HG03521 (cell line): ENCODE measurements at regions not wholly inside any gene's neighbourhood (a gene's known extent, or its start where the extent isn't known, plus 50 kb on each side); places are given as distances from the start of the nearest gene placed in this dataset.
"Not testable (repeated sequence)": the region's sequence is repeated elsewhere in the genome, so short reads cannot be mapped to it uniquely, and the experiment has no call there.

Experiments used
- ATAC-seq: cut with Tn5 transposase; IDR thresholded peaks from one replicate; pipeline ENCODE4 v1.9.1; 2021; ENCODE audit warnings: mild to moderate bottlenecking, moderate library complexity; ENCODE audit not compliant: unreplicated experiment

DNA sequence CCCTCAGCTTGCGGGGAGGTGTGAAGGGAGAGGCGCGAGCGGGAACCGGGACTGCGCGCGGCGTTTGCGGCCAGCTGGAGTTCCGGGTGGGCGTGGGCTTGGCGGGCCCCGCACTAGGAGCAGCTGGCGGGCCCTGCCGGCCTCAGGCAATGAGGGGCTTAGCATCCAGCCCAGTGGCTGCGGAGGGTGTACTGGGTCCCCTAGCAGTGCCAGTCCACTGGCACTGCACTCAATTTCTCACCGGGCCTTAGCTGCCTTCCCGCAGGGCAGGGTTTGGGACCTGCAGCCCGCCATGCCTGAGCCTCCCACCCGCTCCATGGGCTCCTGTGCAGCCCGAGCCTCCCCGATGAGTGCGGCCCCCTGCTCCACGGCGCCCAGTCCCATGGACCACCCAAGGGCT, 163.5 kb upstream of the PTCH1 start:
- ATAC-seq, result not testable (repeated sequence)

DNA sequence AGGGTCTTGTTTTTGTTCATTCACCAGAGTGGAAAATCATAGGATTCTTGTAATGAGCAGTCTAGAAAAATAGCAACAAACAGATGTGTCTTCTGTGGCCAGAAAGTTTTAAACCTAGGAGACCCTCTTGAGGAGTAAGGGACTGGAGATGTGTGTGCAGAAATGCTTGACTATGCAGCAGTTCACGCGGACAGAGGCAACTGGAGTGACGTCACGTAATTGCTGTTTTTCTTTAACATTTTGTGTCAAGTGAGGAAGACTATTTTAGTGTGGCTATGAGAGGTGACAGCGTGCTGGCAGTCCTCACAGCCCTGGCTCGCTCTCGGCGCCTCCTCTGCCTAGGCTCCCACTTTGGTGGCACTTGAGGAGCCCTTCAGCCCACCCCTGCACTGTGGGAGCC, 163.1 kb upstream of the PTCH1 start:
- ATAC-seq, result no peak

DNA sequence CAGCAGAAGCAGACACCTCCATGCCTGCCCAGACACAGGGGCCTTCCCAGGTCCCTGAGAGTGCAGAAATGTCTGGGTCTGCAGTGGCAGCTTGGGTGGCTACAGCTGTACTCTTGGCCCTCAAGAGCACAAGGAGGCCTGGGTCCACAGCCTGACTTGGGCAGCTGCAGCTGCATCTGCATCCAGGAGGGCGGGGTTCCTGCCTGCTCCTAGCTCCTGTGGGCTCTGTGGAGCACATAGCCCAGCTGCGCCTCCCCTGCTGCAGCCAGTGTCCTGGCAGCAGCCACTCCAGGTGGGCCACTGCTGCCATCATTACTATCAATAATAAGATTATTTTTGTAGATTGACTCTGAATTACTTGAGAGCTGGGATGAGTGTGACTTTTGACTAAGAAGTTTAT, 162.0 kb upstream of the PTCH1 start:
- ATAC-seq, result no peak

DNA sequence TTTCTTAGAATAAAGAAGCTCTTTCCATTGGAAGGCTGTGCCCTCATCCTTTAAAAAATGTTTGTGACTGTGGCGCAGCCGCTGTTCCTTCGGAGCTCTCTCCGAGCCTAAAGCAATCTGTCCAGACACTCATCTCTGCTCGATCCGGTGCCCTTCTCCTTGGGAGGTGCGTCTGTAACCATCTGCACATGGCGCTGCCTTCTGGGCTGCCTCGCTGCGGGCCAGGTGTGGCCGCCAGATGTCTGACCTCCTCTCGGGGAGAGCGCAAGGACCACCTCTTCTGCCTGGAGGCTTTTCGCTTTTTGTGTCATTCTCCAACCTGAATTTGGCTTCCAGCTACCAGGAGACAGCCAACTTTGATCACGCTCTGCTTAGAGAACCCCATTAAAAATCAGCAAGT, 153.4 kb upstream of the PTCH1 start:
- no peak for ATAC-seq

DNA sequence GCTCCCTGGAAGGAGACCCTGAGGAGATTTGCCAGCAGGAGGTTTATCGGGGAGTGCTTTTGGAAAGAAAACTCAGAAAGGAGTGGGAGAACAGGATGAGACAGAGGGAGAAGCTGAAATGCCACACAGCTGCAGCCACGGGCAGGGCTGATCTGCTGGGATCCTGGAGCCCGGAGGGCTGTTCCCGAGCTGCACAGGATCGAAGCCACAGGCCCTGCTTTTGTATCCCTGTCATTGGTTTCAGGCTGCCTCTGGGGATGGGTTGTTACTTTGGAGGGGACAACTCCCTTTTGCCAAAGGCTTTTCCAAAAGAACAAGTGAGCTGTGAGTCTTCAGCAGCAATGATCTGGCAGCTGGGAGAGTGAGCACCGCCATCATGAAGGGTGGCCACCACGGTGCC, 152.5 kb upstream of the PTCH1 start:
- ATAC-seq, result no peak

DNA sequence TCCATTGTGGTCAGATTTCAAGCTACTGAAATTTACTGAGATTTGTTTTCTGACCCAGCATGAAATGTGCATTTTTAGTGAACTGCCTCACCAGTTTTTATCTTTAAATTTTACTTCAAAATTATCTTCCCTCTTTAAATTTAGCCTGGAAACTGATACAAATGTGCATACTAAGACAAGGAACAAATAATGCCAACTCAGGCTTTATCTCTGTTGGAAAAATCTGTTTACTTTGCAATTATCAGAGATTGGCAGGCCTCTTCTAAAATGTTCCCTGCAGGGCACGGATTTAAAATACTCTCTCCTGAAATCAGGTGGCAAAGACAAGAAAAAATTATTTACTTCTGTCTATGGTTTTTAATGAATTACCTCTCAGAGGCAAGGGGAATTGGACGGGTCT, 151.0 kb upstream of the PTCH1 start:
- no peak for ATAC-seq

DNA sequence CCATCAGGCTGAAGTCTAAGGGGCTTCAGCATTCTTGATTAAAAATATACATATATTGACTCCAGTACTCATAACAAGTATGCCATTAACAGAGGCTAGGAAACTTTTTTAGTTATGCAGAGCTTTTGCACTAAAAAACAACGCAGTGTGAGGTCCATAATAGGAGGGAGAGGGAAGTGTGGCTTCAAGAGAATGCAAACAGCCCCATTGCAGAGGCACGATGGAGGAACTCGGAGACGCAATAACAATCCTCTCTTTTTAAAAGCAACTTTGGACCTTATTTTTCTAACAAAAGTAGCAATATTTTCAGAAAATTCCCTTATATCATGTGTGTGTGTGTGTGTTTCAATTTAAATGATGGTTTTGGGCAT, 150.0 kb upstream of the PTCH1 start:
- no peak for ATAC-seq

DNA sequence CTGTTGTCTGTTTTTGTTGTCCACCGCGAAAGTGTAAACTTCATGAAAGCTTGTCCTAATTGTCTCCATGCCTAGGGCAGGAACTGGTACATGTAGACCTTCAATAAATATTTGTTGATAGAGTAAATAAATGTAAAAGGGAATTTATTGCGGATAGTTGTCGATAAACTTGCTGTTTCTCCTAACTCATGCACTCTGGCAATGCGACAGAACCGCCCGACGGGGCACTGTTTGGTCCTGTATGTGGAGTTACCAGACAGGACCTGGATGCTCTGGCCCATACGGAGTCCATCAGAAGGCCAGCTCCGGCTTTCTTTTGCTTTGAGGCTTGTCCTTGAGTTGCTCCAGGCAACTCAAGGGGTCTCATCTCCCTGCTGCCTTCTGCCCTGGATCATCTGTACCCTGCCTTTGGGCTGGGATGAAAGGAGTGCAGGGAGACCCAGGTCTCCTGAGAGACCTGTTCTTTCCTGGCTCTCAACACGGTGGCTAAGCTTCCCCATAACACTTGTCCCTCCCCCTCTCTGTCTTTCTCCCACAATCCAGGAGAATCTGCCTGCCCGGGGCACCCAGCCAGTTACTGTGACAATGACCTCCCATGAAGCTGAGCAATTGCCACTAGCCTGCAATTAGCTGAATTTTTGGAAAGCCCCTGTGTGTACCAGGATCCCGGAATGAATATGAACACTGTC, 149.5 kb upstream of the PTCH1 start:
- no peak for ATAC-seq

DNA sequence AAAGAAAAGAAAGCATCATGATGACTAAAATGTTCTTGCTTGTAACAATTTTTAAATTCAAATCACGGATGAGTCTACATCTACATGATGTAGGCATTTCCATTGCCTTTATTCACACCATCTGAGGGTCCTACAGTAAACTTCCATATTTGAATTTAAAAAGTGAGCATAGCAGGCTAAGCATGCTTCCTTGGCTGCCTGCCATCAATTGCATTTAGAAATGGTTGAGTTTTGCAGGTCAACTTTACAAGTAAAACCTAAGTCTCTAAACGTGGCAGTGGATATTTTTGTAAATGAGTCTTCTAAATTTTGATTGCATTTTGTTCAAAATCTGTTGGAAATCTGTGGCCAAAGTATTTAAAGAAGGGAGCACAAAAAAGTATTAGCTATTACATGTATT, 136.5 kb upstream of the PTCH1 start:
- ATAC-seq, result no peak

DNA sequence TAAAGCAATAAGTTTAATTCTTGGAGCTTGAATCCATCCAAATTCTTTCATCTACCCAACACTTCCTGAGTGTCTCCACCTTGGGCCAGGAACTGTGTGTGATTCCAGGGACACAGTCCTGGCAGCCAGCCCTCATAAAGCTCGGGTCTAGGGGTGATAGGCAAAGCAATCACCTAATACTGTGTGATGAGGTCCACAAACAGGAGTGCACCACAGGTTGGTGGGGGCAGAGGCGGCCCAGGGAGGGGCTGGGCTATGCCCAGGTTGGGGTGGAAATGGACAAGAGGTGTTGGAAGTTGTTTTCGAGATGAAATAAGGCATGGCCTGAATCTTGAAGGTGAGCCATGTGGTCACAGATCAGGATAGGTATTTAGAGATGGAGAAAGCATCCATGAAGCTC, 133.9 kb upstream of the PTCH1 start:
- no peak for ATAC-seq

DNA sequence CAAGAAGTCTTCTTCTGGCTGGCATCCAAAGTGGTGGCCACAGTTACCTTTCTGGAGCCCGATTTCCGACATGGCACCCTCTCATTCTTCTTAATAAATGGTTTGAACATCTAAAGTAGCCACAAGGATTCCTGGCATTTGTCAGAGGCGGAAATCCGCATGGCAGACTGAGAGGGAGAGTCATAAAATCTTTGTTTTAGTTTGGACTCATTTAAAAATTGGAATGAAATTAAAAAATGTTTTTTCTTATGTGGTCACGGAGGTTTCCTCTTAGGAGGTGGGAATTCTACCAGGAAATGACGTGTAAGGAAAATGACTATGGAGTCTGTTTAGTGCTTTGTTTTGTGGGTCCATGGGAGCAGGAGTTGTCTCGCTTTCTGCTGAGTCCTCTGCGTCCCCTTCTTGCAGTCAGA, 133.0 kb upstream of the PTCH1 start:
- no peak for ATAC-seq

DNA sequence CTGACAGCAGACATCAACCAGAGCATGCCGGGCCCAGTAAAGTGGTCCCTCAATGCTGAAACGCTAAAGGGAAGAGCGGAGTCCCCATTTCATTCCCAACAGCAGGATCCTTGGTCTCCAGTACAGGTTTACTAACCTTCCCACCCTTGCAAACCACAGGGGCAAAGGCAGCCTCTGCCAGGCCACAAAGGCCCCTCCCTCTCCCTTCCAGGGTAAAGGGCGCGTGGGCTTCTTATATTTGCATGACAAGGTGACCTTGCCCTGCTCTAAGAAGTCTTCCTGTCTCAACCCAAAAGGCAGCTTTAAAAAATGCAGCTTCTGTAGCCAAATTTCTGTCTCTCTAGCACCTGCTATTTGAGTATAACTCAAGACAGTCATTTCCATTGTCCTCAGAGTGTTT, 131.5 kb upstream of the PTCH1 start:
- ATAC-seq, result no peak

DNA sequence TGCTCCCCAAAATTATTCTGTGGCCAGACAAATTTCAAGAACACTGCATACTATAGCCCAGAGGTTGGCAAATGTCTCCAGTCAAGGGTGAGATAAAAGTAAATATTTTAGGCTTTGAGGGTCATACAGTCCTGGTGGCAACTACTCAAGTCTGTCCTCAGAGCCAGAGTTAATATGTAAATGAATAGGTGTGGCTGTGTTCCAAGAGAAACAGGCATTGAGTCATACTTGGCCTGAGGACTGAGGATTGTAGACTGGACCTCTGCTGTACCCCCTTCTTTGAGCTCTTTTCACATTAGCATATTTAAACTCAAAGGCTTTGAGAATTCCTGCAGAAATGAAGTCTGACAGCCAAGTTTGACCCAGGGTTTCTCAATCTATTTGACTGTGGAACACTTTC, 129.2 kb upstream of the PTCH1 start:
- ATAC-seq, result no peak

DNA sequence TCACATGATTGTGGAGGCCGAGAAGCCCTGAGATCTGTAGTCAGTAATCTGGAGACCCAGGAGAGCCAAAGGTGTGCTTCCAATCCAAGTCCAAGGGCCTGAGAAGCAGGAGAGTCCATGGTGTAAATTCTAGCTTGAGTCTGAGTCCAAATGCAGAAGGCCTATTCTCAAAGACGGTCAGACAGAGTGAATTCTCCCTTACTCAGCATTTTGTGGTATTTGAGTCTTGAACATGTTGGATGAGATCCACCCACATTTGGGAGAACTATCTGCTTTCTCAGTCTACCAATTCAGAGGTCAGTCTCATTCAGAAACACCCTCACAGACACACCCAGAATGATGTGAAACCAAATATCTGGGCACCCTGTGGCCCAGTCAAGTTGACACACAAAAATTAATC, 128.8 kb upstream of the PTCH1 start:
- no peak for ATAC-seq

DNA sequence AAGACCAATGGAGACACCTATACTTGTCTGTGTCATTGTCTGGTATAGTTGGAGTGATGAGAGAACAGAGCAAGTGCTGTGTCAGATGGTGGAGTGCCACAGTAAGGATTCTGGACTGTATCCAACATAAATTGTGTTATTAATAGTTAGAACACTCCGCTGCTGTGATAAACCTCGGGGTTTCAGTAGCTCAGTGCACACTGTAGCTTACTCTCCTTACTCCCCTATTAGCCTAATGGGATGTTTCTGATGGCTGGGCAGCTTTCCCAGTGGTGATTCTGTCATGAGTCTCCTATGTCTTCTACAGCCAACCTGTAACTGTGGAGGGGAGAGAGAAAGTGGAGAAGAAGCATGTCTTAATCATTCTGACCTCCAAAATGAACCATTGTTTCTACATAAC, 127.6 kb upstream of the PTCH1 start:
- no peak for ATAC-seq

DNA sequence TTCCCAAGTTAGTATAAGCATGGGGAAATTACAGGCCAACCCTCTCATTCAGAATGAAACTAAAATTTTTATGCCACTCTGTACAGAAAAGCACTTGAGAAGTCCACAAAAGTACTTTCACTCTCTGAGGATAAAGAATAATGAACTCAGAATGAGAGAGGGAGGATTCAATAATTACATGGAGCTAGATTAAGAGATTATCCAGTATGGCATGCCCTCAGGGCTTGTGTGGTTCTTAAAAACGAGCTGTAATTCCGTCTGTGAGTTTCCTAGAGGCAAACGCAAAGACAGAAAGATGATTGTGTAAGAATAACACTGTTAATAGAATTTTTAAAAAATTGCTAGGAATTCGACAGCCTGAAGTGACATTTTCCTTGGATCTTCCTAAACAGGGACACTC, 126.8 kb upstream of the PTCH1 start:
- ATAC-seq, result no peak

DNA sequence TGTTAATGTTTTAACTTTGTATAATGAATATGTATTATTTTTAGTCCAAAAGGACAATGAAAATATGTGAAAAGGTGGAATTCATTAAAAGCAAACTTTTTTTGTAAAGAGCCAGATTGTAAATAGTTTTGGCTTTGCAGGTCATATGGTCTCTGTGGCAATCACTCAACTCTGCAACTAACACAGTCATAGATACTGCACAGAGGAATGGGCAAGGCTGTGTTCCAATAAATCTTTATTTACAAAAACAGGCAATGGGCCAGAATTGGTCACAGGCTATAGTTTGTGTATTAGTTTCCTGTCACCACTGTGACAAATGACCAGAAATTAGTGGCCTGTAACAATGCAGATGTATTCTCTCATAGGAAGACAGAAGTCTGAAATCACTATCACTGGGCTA, 125.4 kb upstream of the PTCH1 start:
- ATAC-seq, result no peak

DNA sequence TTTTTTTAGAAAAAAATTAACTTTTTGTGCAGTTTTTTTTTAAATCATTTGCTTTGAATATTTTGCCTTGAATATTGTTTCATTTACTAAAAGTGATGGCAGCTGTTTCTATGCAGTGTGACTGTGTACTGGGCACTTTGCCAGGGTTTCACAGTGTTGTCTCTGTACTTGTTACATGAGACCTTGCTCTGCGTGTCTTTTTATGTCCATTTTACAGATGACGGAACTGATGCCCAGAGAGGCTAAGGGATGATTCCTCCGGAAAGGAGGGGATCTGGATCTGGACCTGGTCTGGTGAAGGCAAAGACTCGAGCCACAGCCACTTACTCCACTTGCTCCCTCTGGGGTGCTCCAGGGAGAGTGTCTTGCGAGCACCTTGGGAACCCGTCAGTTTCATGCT, 124.8 kb upstream of the PTCH1 start:
- ATAC-seq, result no peak

DNA sequence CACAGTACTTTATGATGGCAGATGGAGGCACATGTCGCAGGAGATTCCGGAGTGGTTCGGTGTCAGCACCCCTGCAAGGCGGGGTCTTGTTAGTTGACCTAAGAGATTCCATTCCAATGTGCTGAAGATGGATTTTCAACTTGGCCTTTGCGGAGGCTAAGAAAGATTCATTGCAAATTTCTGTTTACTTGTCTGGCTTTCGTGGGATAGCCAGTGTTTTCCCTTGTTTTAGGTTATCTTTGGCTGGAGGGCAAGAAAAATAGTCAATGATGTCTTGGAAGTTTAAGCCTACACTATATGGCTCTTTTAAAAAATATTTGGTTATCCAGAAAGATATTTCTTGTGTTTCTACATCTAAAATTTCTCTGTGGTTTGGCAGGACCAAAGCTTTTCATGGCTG, 123.6 kb upstream of the PTCH1 start:
- ATAC-seq, result no peak

DNA sequence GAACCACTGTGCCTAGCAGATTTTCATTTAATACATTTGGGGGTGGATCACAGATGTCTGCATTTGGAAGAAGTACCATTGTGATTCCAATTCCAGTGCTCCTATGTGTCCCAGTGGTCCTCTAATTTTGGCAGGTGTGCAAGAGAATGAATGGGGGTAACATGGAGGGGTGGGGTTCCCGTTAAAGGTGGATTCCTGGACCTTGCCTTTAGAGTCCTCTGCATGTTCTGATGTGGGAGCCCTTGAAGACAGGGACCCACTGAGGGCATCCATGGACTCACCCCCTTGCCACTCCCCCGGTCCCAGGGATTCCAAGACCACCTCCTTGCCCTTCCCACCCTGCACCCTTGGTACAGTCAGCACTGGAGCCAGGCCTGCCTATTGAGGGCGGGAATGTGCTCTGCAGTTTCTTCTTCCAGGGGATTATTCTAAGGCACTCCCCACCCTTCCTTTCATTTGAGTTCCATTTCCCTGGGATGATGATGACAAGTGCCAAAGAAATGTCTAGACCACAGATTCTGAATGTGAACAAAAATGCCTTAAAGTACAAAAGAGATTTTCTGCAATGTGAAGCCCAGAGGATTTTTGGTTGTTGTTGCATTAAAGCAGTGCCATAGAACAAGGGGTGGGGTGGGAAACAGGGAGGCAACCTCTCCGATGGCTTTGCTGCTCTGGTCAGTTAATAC, 119.4 kb upstream of the PTCH1 start:
- ATAC-seq, result no peak

DNA sequence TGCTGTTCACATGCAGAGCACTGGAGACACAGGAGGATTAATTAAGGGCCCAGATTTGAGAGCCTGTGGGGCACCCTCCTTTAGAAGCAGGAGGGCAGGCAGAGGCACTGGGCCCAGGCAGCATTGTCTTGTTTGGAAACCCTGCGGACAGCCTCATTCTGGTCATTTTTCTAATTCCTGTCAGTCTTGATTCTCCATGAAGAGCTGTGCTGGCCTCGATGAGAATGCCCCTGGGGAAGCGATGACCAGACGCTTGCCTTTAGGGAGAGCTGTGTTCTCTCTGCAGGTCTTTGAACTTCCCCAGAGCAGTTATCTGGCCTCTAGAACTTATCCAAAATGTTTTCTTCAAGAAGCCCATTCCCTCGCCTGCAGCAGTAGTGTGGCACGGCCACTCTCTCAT, 117.8 kb upstream of the PTCH1 start:
- no peak for ATAC-seq

DNA sequence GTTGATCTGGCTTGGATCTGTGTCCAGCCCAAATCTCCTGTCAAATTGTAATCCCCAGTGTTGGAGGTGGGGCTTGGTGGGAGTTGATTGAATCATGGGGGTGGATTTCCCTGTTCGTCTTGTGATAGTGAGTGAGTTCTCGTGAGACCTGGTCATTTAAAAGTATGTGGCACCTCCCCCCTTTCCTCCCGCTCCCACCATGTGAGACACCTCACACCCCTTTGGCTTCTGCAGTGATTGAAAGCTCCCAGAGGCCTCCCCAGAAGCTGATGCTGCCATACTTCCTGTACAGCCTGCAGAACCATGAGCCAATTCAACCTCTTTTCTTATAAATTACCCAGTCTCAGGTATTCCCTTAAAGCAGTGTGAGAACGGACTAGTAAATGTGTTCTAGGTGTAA, 117.3 kb upstream of the PTCH1 start:
- no peak for ATAC-seq

DNA sequence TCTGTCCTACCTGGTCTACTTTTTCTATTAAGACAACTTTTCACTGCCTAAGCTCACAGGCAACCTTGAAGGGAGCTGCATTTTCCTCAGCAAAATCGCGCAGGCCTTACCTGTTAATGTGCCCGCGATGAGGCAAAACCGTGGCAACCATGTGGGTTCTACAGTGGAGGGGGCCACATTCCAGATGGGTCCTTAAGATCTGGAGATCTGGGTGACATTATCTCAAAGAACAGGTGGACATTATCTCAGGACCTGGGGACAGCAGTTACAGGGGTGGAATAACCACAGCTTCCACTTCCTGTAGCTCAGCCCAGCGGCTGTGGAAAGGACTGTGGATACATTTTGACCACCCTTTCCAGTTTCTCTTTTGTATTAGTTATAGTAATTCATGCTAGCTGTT, 112.8 kb upstream of the PTCH1 start:
- ATAC-seq, result no peak
